Right lobe of liver (tissue), 4 donors: ENCODE measurements at regions not wholly inside any gene's neighbourhood (a gene's known extent, or its start where the extent isn't known, plus 50 kb on each side); places are given as distances from the start of the nearest gene placed in this dataset.

ENCODE experiments used
- POLR2A ChIP-seq: fragments of 450-650 bp; IDR thresholded peaks from one replicate; pipeline ENCODE4 v1.6.1; 2017; ENCODE audit warnings: antibody characterized with exemption, mild to moderate bottlenecking
- TF ChIP-seq, protein P1 (sequence below), 4 donors: fragments of 200-600 bp in 3 of 4; fragments of 450-650 bp in 1 of 4; IDR thresholded peaks; one replicate each; pipeline versions ENCODE4 v1.5.1 to v1.8.0; 2016 to 2022; ENCODE audit warnings: antibody characterized with exemption in 4 of 4, mild to moderate bottlenecking in 2 of 4
- donor health status: DM: no; HTN: no; CAD: no.
- donor health status: DM: no; HTN: no; CAD: no.
- donor health status: DM: no; HTN: yes; CAD: no.

DNA sequence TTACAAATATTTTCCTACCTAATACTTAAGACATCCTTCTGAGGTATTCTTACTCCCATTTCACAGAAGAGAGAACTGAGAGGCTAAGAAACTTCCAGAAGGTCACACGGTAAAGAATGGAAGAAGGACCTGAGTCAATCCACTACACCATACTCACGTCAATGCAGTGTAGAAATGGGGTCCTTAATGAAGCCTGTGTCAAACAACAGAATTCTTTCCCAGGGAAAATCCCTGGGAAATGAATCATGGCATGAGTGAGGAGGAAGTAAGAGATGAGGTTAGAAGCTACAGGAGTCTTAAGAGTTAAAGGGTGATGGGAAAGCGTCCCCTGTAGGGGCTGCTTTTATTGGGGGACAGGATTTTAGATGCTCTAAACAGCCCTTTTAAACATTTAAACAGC is 147.9 kb downstream of the C11orf91 start:
- TF ChIP-seq POLR2A: no peak
- TF ChIP-seq, protein P1, sequence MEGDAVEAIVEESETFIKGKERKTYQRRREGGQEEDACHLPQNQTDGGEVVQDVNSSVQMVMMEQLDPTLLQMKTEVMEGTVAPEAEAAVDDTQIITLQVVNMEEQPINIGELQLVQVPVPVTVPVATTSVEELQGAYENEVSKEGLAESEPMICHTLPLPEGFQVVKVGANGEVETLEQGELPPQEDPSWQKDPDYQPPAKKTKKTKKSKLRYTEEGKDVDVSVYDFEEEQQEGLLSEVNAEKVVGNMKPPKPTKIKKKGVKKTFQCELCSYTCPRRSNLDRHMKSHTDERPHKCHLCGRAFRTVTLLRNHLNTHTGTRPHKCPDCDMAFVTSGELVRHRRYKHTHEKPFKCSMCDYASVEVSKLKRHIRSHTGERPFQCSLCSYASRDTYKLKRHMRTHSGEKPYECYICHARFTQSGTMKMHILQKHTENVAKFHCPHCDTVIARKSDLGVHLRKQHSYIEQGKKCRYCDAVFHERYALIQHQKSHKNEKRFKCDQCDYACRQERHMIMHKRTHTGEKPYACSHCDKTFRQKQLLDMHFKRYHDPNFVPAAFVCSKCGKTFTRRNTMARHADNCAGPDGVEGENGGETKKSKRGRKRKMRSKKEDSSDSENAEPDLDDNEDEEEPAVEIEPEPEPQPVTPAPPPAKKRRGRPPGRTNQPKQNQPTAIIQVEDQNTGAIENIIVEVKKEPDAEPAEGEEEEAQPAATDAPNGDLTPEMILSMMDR (IDR thresholded peaks at IDR 0.05): no peak
